Fibroblast of lung (primary cell): ENCODE measurements at regions not wholly inside any gene's neighbourhood (a gene's known extent, or its start where the extent isn't known, plus 50 kb on each side); places are given as distances from the start of the nearest gene placed in this dataset.

Source experiments
- DNase-seq, 2 donors: peaks; one replicate each; pipeline versions ENCODE4 v3.0.0 to v3.0.0-alpha.2; 2010; ENCODE audit warnings: low read depth in 2 of 2
- H2AFZ ChIP-seq: 2 replicates; pipeline ENCODE4 v1.5.1; 2012; ENCODE audit warnings: low read length, control low read depth, inconsistent platforms
- H3K27ac ChIP-seq: 2 replicates; pipeline ENCODE4 v1.5.1; 2011; ENCODE audit warnings: low read length, control low read depth; ENCODE audit not compliant: insufficient read depth
- H3K27me3 ChIP-seq: 2 replicates; pipeline ENCODE4 v1.5.1; 2011; ENCODE audit warnings: mild to moderate bottlenecking, low read length; ENCODE audit not compliant: control insufficient read depth, insufficient read depth
- H3K36me3 ChIP-seq: 2 replicates; pipeline ENCODE4 v1.5.1; 2011; ENCODE audit warnings: low read length; ENCODE audit not compliant: control insufficient read depth, insufficient read depth
- H3K4me1 ChIP-seq: 2 replicates; pipeline ENCODE4 v1.5.1; 2011; ENCODE audit warnings: low read length; ENCODE audit not compliant: control insufficient read depth, insufficient read depth; ENCODE audit errors: extremely low read depth
- H3K4me2 ChIP-seq: 2 replicates; pipeline ENCODE4 v1.5.1; 2011; ENCODE audit warnings: low read length, control low read depth; ENCODE audit not compliant: insufficient read depth; ENCODE audit errors: extremely low read depth
- H3K4me3 ChIP-seq, 4 experiments: fragments of 200-600 bp in 1 of 4; sonication (generic) in 1 of 4; replicated peaks in 1 of 4; 2 replicates each; pipeline ENCODE4 v1.5.1; 2011 to 2016; ENCODE audit warnings: low read length in 4 of 4, low read depth in 3 of 4, mild to moderate bottlenecking in 3 of 4, control low read depth in 2 of 4, inconsistent platforms in 1 of 4, mixed read lengths in 1 of 4; ENCODE audit not compliant: insufficient read depth in 1 of 4; ENCODE audit errors: control extremely low read depth in 1 of 4
- H3K79me2 ChIP-seq: 2 replicates; pipeline ENCODE4 v1.5.1; 2012; ENCODE audit warnings: mild to moderate bottlenecking, low read length, inconsistent platforms; ENCODE audit not compliant: control insufficient read depth, insufficient read depth
- H3K9ac ChIP-seq: 2 replicates; pipeline ENCODE4 v1.5.1; 2011; ENCODE audit warnings: mild to moderate bottlenecking, low read length, control low read depth; ENCODE audit not compliant: insufficient read depth
- H3K9me3 ChIP-seq: 2 replicates; pipeline ENCODE4 v1.5.1; 2012; ENCODE audit warnings: low read depth, low read length; ENCODE audit not compliant: control insufficient read depth, insufficient read depth
- H4K20me1 ChIP-seq: 2 replicates; pipeline ENCODE4 v1.5.1; 2011; ENCODE audit warnings: low read length; ENCODE audit not compliant: control insufficient read depth, insufficient read depth; ENCODE audit errors: extremely low read depth
- CTCF ChIP-seq, 2 donors: IDR thresholded peaks in 1 of 2; conservative IDR thresholded peaks in 1 of 2; 1 replicate in 1 of 2; 2 replicates in 1 of 2; pipeline ENCODE4 v1.5.1; 2011 to 2012; ENCODE audit warnings: low read length in 2 of 2, control low read depth in 1 of 2, inconsistent platforms in 1 of 2, low read depth in 1 of 2, mild to moderate bottlenecking in 1 of 2
- EZH2 ChIP-seq: IDR thresholded peaks from 2 replicates; pipeline ENCODE4 v1.5.1; 2012; ENCODE audit warnings: low read length, control low read depth, mild to moderate bottlenecking; ENCODE audit errors: missing control alignments

- Histone ChIP-seq H3K79me2 (no peaks in the 10 kb centered on the region), H2AFZ (no peak overlapping the region), H3K9me3 (no peaks in the 10 kb centered on the region), H3K36me3 (no peaks in the 10 kb centered on the region), H3K27me3 (no peaks in the 10 kb centered on the region), H3K4me1 (no peaks in the 10 kb centered on the region), H3K27ac (no peak overlapping the region), H3K9ac (no peak overlapping the region), H3K4me2 (no peak overlapping the region), H4K20me1 (no peaks in the 10 kb centered on the region), H3K4me3 (no peak overlapping the region)
- TF ChIP-seq EZH2 (no peak), CTCF (conservative IDR thresholded peaks at IDR 0.05 in 1 of 2, IDR thresholded peaks at IDR 0.05 in 1 of 2; ENCODE audit: low read depth in 1 of 2, low read length in 2 of 2) (no peak)
- DNase-seq, result no peak
Measured at GRCh38 chr11:109914038-109914437, 179.2 kb upstream of the ZC3H12C start.

DNA sequence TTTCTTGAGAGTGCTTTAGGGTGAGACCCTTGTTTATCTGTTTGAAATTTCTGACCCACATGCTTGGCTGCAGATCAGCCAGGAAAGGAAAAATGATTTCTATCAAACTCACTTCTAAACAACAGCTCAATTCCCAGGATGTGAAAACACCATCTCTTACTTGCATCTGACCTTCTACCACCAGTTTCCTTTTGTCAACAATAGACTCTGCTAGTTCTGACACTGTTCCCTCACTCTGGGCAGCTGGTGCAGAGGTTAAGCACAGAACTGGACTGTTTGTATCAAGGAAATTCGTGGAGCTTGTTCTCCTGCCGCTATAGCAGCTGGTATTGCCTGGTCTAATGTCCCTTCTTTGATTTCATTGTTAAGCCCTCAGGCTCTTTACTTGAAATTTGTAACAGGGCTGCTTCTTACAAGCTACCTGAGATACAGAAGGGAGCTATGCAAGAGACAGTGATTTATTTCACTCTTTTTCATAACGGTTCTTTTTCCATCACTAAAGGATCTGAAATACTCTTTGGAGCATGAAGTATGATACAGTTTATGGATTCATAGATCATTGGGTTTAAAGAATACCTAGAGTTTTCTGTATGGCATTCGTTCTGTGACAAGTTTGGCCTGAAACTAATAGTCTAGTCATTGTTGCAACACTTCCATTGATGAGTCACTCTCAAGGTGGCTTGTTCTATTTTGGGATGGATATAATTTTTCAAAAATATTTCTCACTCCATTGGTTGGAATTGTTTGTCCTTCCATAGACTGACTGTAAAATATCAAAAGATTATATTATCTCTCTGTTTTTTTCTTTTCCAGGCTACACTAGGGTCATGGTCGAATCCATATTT lies 178.2 kb upstream of the ZC3H12C start:
- Histone ChIP-seq H3K9ac (no peak overlapping the region), H3K79me2 (no peaks in the 10 kb centered on the region), H3K27ac (no peak overlapping the region), H4K20me1 (no peaks in the 10 kb centered on the region), H3K36me3 (no peaks in the 10 kb centered on the region), H3K9me3 (no peaks in the 10 kb centered on the region), H3K4me3 (no peak overlapping the region), H2AFZ (no peak overlapping the region), H3K4me2 (no peak overlapping the region), H3K27me3 (no peaks in the 10 kb centered on the region), H3K4me1 (no peaks in the 10 kb centered on the region)
- peak; percentile 5 to 66 for DNase-seq
- TF ChIP-seq CTCF (conservative IDR thresholded peaks at IDR 0.05 in 1 of 2, IDR thresholded peaks at IDR 0.05 in 1 of 2; ENCODE audit: low read depth in 1 of 2, low read length in 2 of 2) (no peak), EZH2 (no peak)

- Histone ChIP-seq H3K4me2 (no peak overlapping the region), H3K27me3 (no peaks in the 10 kb centered on the region), H3K4me3 (no peak overlapping the region), H3K79me2 (no peaks in the 10 kb centered on the region), H3K36me3 (no peaks in the 10 kb centered on the region), H2AFZ (no peak overlapping the region), H3K9me3 (no peaks in the 10 kb centered on the region), H3K4me1 (no peaks in the 10 kb centered on the region), H3K9ac (no peak overlapping the region), H4K20me1 (no peaks in the 10 kb centered on the region), H3K27ac (no peak overlapping the region)
- no peak for DNase-seq
- no peak for TF ChIP-seq CTCF (conservative IDR thresholded peaks at IDR 0.05 in 1 of 2, IDR thresholded peaks at IDR 0.05 in 1 of 2; ENCODE audit: low read depth in 1 of 2, low read length in 2 of 2)
- TF ChIP-seq EZH2, result no peak
Measured at GRCh38 chr11:109926941-109927340, 166.3 kb upstream of the ZC3H12C start.
